ENCODE measurements at regions not wholly inside any gene's neighbourhood (a gene's known extent, or its start where the extent isn't known, plus 50 kb on each side); places are given as distances from the start of the nearest gene placed in this dataset.
"Not testable (repeated sequence)": the region's sequence is repeated elsewhere in the genome, so short reads cannot be mapped to it uniquely, and the experiment has no call there.

GRCh38 chr6:101116337-101116736 is 235.2 kb upstream of the ASCC3 start:
- Histone ChIP-seq H3K4me3 (ENCODE audit: low read length) (no peak overlapping the region), H3K4me1 (ENCODE audit: control insufficient read depth, low read depth, low read length) (peaks cover 13% of the 10 kb centered on the region), H3K9ac (ENCODE audit: low read length) (no peak overlapping the region), H3K36me3 (ENCODE audit: control insufficient read depth, low read depth, low read length) (no peaks in the 10 kb centered on the region), H3K27me3 (ENCODE audit: control insufficient read depth, insufficient read depth, low read length) (no peaks in the 10 kb centered on the region), H3K27ac (ENCODE audit: low read length) (no peak overlapping the region), H3K9me3 (ENCODE audit: control insufficient read depth, low read depth, low read length) (no peaks in the 10 kb centered on the region)

GRCh38 chr6:101117393-101118135 is 236.4 kb upstream of the ASCC3 start:
- Histone ChIP-seq H3K4me1 (ENCODE audit: control insufficient read depth, low read depth, low read length) (peaks cover 16% of the 10 kb centered on the region), H3K27ac (ENCODE audit: low read length) (no peak overlapping the region), H3K9ac (ENCODE audit: low read length) (no peak overlapping the region)

GRCh38 chr6:101118136-101118396 is 236.9 kb upstream of the ASCC3 start:
- no peaks in the 10 kb centered on the region for H3K36me3 ChIP-seq (ENCODE audit: control insufficient read depth, low read depth, low read length)
- no peak overlapping the region for H3K4me3 ChIP-seq (ENCODE audit: low read length)
- H3K27me3 ChIP-seq (ENCODE audit: control insufficient read depth, insufficient read depth, low read length): no peaks in the 10 kb centered on the region
- no peak overlapping the region for H3K27ac ChIP-seq (ENCODE audit: low read length)
- H3K9ac ChIP-seq (ENCODE audit: low read length): no peak overlapping the region
- H3K4me1 ChIP-seq (ENCODE audit: control insufficient read depth, low read depth, low read length): peaks cover 16% of the 10 kb centered on the region
- no peaks in the 10 kb centered on the region for H3K9me3 ChIP-seq (ENCODE audit: control insufficient read depth, low read depth, low read length)

More at GRCh38 chr6:101117393-101118135, 236.4 kb upstream of the ASCC3 start:
- no peaks in the 10 kb centered on the region for H3K27me3 ChIP-seq (ENCODE audit: control insufficient read depth, insufficient read depth, low read length)
- H3K9me3 ChIP-seq (ENCODE audit: control insufficient read depth, low read depth, low read length): no peaks in the 10 kb centered on the region
- no peak overlapping the region for H3K4me3 ChIP-seq (ENCODE audit: low read length)
- no peaks in the 10 kb centered on the region for H3K36me3 ChIP-seq (ENCODE audit: control insufficient read depth, low read depth, low read length)

- H3K4me3 ChIP-seq (ENCODE audit: low read length): no peak overlapping the region
- H3K4me1 ChIP-seq (ENCODE audit: control insufficient read depth, low read depth, low read length): peaks cover 8% of the 10 kb centered on the region
- H3K9ac ChIP-seq (ENCODE audit: low read length): no peak overlapping the region
- H3K36me3 ChIP-seq (ENCODE audit: control insufficient read depth, low read depth, low read length): no peaks in the 10 kb centered on the region
- H3K27ac ChIP-seq (ENCODE audit: low read length): no peak overlapping the region
- no peaks in the 10 kb centered on the region for H3K9me3 ChIP-seq (ENCODE audit: control insufficient read depth, low read depth, low read length)
- H3K27me3 ChIP-seq (ENCODE audit: control insufficient read depth, insufficient read depth, low read length): no peaks in the 10 kb centered on the region
Measured at GRCh38 chr6:101120747-101121146, 239.6 kb upstream of the ASCC3 start.

GRCh38 chr6:101125380-101125971 is 244.3 kb upstream of the ASCC3 start:
- Histone ChIP-seq H3K9ac (ENCODE audit: low read length) (no peak overlapping the region), H3K9me3 (ENCODE audit: control insufficient read depth, low read depth, low read length) (no peaks in the 10 kb centered on the region), H3K27ac (ENCODE audit: low read length) (no peak overlapping the region), H3K4me3 (ENCODE audit: low read length) (no peak overlapping the region), H3K27me3 (ENCODE audit: control insufficient read depth, insufficient read depth, low read length) (no peaks in the 10 kb centered on the region), H3K4me1 (ENCODE audit: control insufficient read depth, low read depth, low read length) (peaks cover 3% of the 10 kb centered on the region), H3K36me3 (ENCODE audit: control insufficient read depth, low read depth, low read length) (no peaks in the 10 kb centered on the region)

- Histone ChIP-seq H3K27me3 (ENCODE audit: control insufficient read depth, insufficient read depth, low read length) (no peaks in the 10 kb centered on the region), H3K36me3 (ENCODE audit: control insufficient read depth, low read depth, low read length) (no peaks in the 10 kb centered on the region), H3K9ac (ENCODE audit: low read length) (no peak overlapping the region), H3K4me3 (ENCODE audit: low read length) (no peak overlapping the region), H3K27ac (ENCODE audit: low read length) (no peak overlapping the region), H3K9me3 (ENCODE audit: control insufficient read depth, low read depth, low read length) (no peaks in the 10 kb centered on the region), H3K4me1 (ENCODE audit: control insufficient read depth, low read depth, low read length) (peaks cover 3% of the 10 kb centered on the region)
Measured at GRCh38 chr6:101126501-101126900, 245.4 kb upstream of the ASCC3 start.

GRCh38 chr6:101129851-101130250 is 248.7 kb upstream of the ASCC3 start:
- H3K36me3 ChIP-seq (ENCODE audit: control insufficient read depth, low read depth, low read length): no peaks in the 10 kb centered on the region
- H3K9me3 ChIP-seq (ENCODE audit: control insufficient read depth, low read depth, low read length): no peaks in the 10 kb centered on the region
- H3K4me3 ChIP-seq (ENCODE audit: low read length): no peak overlapping the region
- no peak overlapping the region for H3K9ac ChIP-seq (ENCODE audit: low read length)
- no peaks in the 10 kb centered on the region for H3K4me1 ChIP-seq (ENCODE audit: control insufficient read depth, low read depth, low read length)
- H3K27ac ChIP-seq (ENCODE audit: low read length): no peak overlapping the region
- H3K27me3 ChIP-seq (ENCODE audit: control insufficient read depth, insufficient read depth, low read length): no peaks in the 10 kb centered on the region

GRCh38 chr6:101146389-101146788 is 247.1 kb upstream of the GRIK2 start:
- no peak overlapping the region for H3K9ac ChIP-seq (ENCODE audit: low read length)
- no peak overlapping the region for H3K4me3 ChIP-seq (ENCODE audit: low read length)
- H3K9me3 ChIP-seq (ENCODE audit: control insufficient read depth, low read depth, low read length): no peaks in the 10 kb centered on the region
- H3K27me3 ChIP-seq (ENCODE audit: control insufficient read depth, insufficient read depth, low read length): no peaks in the 10 kb centered on the region
- H3K36me3 ChIP-seq (ENCODE audit: control insufficient read depth, low read depth, low read length): no peaks in the 10 kb centered on the region
- peaks cover 16% of the 10 kb centered on the region for H3K4me1 ChIP-seq (ENCODE audit: control insufficient read depth, low read depth, low read length)
- H3K27ac ChIP-seq (ENCODE audit: low read length): no peak overlapping the region

- Histone ChIP-seq H3K36me3 (ENCODE audit: control insufficient read depth, low read depth, low read length) (no peaks in the 10 kb centered on the region), H3K27me3 (ENCODE audit: control insufficient read depth, insufficient read depth, low read length) (no peaks in the 10 kb centered on the region), H3K27ac (ENCODE audit: low read length) (no peak overlapping the region), H3K4me3 (ENCODE audit: low read length) (no peak overlapping the region), H3K9ac (ENCODE audit: low read length) (no peak overlapping the region), H3K4me1 (ENCODE audit: control insufficient read depth, low read depth, low read length) (peaks cover 16% of the 10 kb centered on the region), H3K9me3 (ENCODE audit: control insufficient read depth, low read depth, low read length) (no peaks in the 10 kb centered on the region)
Measured at GRCh38 chr6:101150226-101150625, 243.3 kb upstream of the GRIK2 start.

- not testable (repeated sequence) for H3K4me1 ChIP-seq (ENCODE audit: control insufficient read depth, low read depth, low read length); H3K9me3 ChIP-seq (ENCODE audit: control insufficient read depth, low read depth, low read length); H3K27ac ChIP-seq (ENCODE audit: low read length); H3K9ac ChIP-seq (ENCODE audit: low read length); H3K27me3 ChIP-seq (ENCODE audit: control insufficient read depth, insufficient read depth, low read length); H3K36me3 ChIP-seq (ENCODE audit: control insufficient read depth, low read depth, low read length); H3K4me3 ChIP-seq (ENCODE audit: low read length)
Measured at GRCh38 chr6:101157638-101158037, 235.9 kb upstream of the GRIK2 start.

- no peaks in the 10 kb centered on the region for H3K9me3 ChIP-seq (ENCODE audit: control insufficient read depth, low read depth, low read length)
- H3K9ac ChIP-seq (ENCODE audit: low read length): no peak overlapping the region
- H3K27ac ChIP-seq (ENCODE audit: low read length): no peak overlapping the region
- H3K4me1 ChIP-seq (ENCODE audit: control insufficient read depth, low read depth, low read length): peaks cover 5% of the 10 kb centered on the region
- H3K27me3 ChIP-seq (ENCODE audit: control insufficient read depth, insufficient read depth, low read length): no peaks in the 10 kb centered on the region
- no peaks in the 10 kb centered on the region for H3K36me3 ChIP-seq (ENCODE audit: control insufficient read depth, low read depth, low read length)
- no peak overlapping the region for H3K4me3 ChIP-seq (ENCODE audit: low read length)
Measured at GRCh38 chr6:101163611-101164010, 229.9 kb upstream of the GRIK2 start.

GRCh38 chr6:101167638-101168037 is 225.9 kb upstream of the GRIK2 start:
- Histone ChIP-seq H3K9me3 (ENCODE audit: control insufficient read depth, low read depth, low read length) (peaks cover 4% of the 10 kb centered on the region), H3K4me3 (ENCODE audit: low read length) (no peak overlapping the region), H3K36me3 (ENCODE audit: control insufficient read depth, low read depth, low read length) (no peaks in the 10 kb centered on the region), H3K27ac (ENCODE audit: low read length) (no peak overlapping the region), H3K27me3 (ENCODE audit: control insufficient read depth, insufficient read depth, low read length) (no peaks in the 10 kb centered on the region), H3K9ac (ENCODE audit: low read length) (no peak overlapping the region), H3K4me1 (ENCODE audit: control insufficient read depth, low read depth, low read length) (peaks cover 5% of the 10 kb centered on the region)

All from iPS-18a (cell line).